B cell (primary cell): ENCODE measurements at regions not wholly inside any gene's neighbourhood (a gene's known extent, or its start where the extent isn't known, plus 50 kb on each side); places are given as distances from the start of the nearest gene placed in this dataset.

Experiments
- EZH2 ChIP-seq: IDR thresholded peaks from 2 replicates; pipeline ENCODE4 v1.6.1; 2012; ENCODE audit warnings: borderline replicate concordance, low read depth, mild to moderate bottlenecking, moderate library complexity, low read length; ENCODE audit not compliant: insufficient read depth, poor library complexity, severe bottlenecking
- TF ChIP-seq, protein P1 (sequence below): fragments of 200-600 bp; IDR thresholded peaks from one replicate; pipeline ENCODE4 v1.8.0; 2022; ENCODE audit warnings: antibody characterized with exemption, mild to moderate bottlenecking

DNA sequence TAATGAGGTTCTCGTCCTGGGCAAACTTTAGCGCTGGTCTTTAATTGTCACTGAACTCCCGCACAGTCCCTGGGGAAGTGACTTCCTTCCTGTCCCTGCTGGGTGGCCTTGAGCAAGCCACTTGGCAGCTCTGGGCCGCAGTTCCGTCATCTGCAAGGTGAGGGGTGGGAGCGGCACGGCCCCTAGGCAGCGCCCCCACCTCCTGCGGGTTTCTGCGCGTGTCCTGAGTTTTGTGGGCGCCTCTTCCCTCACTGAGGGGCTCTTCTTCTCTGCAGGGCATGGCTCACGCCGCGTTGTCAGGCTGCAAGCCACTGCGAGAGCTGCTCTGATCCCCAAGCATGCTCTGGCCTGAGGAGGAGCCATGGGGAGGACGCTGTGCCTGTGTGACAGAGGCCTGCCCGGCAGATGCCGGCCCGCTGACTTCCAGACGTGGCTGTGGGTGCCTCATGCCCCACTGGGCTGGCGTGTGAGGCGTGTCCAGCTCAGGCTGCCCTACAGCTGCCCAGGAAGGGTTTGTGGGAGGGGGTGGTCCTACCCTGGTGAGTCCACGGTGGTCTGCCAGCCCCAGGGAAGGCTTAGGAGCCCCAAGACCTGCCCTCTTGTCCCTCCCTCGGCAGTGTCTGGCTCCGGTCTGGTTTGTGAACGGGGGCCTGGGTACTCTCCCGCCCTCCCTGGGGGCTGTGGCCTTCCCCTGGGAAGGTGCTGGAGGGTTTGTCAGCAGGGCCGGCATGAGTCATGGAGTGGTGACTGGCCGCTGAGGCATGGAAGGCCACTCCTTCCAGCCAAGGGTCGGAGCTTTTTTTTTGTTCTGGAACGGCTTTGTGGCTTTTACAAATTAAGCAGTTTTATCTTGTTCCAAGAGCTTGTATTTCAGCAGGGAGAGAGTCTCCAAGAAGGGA is 182.0 kb downstream of the SEC14L1 start:
- TF ChIP-seq, protein P1, sequence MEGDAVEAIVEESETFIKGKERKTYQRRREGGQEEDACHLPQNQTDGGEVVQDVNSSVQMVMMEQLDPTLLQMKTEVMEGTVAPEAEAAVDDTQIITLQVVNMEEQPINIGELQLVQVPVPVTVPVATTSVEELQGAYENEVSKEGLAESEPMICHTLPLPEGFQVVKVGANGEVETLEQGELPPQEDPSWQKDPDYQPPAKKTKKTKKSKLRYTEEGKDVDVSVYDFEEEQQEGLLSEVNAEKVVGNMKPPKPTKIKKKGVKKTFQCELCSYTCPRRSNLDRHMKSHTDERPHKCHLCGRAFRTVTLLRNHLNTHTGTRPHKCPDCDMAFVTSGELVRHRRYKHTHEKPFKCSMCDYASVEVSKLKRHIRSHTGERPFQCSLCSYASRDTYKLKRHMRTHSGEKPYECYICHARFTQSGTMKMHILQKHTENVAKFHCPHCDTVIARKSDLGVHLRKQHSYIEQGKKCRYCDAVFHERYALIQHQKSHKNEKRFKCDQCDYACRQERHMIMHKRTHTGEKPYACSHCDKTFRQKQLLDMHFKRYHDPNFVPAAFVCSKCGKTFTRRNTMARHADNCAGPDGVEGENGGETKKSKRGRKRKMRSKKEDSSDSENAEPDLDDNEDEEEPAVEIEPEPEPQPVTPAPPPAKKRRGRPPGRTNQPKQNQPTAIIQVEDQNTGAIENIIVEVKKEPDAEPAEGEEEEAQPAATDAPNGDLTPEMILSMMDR: no peak
- no peak for TF ChIP-seq EZH2
